Heart left ventricle (tissue), 13 donors: ENCODE measurements at regions not wholly inside any gene's neighbourhood (a gene's known extent, or its start where the extent isn't known, plus 50 kb on each side); places are given as distances from the start of the nearest gene placed in this dataset.

Experiments used
- CTCF ChIP-seq, 12 donors: fragments of 200-600 bp; sonication (generic) in 4 of 12; IDR thresholded peaks; one replicate each; pipeline versions ENCODE4 v1.5.0 to v1.8.0; 2018 to 2022; ENCODE audit warnings: antibody characterized with exemption in 12 of 12, mild to moderate bottlenecking in 5 of 12
- POLR2A ChIP-seq, 2 donors: fragments of 450-650 bp; IDR thresholded peaks; one replicate each; pipeline ENCODE4 v1.6.1; 2017; ENCODE audit warnings: antibody characterized with exemption in 2 of 2, mild to moderate bottlenecking in 2 of 2, moderate library complexity in 2 of 2
- donor health status: ischemic (EF 13 %, LVEDD 7.1; RV severe dilation, severe dysfunction).
- donor health status: DM: no; HTN: yes; CAD: no.
- donor health status: DM: no; HTN: no; CAD: no.
- donor health status: ischemic (EF 25% LVEDD 6.9; RV normal size, moderate dysfunction).
- donor health status: ischemic (EF 25% LVEDD 5.7; RV mildly dilated, moderate dysfunction).
- donor health status: ischemic (EF 35%, LVEDD 5.7; RV mildly dilated, moderate dysfunction).
- donor health status: nonischemic (EF 11% LVEDD 7.7; RV severe dilation, severe dysfunction).
- donor health status: DM: yes; HTN: yes; CAD: no.
- donor health status: PGD.
- donor health status: ischemic (EF 29% LVEDD 5.4; RV normal size, mild dysfunction).
- donor health status: nonischemic (EF 23%, LVEDD 6.1; RV moderate dilation, normal function).

- TF ChIP-seq CTCF (IDR thresholded peaks at IDR 0.05) (no peak), POLR2A (IDR thresholded peaks at IDR 0.05) (no peak)
Measured at GRCh38 chr2:234187646-234188174, 137.2 kb downstream of the SPP2 start.
